NB4 (cell line): ENCODE measurements at regions not wholly inside any gene's neighbourhood (a gene's known extent, or its start where the extent isn't known, plus 50 kb on each side); places are given as distances from the start of the nearest gene placed in this dataset.

Experiments used
- CTCF ChIP-seq: IDR thresholded peaks from one replicate; pipeline ENCODE4 v1.5.1; 2012; ENCODE audit warnings: low read depth, low read length
- MAX ChIP-seq: IDR thresholded peaks from 2 replicates; pipeline ENCODE4 v1.6.1; 2011; ENCODE audit warnings: low read depth, low read length
- MYC ChIP-seq: IDR thresholded peaks from 2 replicates; pipeline ENCODE4 v1.6.1; 2011; ENCODE audit warnings: low read depth, low read length
- POLR2A ChIP-seq: IDR thresholded peaks from 2 replicates; pipeline ENCODE4 v1.6.1; 2011; ENCODE audit warnings: mild to moderate bottlenecking; ENCODE audit not compliant: insufficient read length; ENCODE audit errors: extremely low read depth

- TF ChIP-seq MAX, result no peak
- no peak for TF ChIP-seq CTCF
- TF ChIP-seq MYC, result no peak
- TF ChIP-seq POLR2A, result no peak
Measured at GRCh38 chr4:35541888-35542213, 702.5 kb downstream of the ARAP2 start.
